GM21423 (cell line): ENCODE measurements at regions not wholly inside any gene's neighbourhood (a gene's known extent, or its start where the extent isn't known, plus 50 kb on each side); places are given as distances from the start of the nearest gene placed in this dataset.

ENCODE experiments used
- ATAC-seq: cut with Tn5 transposase; IDR thresholded peaks from one replicate; pipeline ENCODE4 v1.9.1; 2021; ENCODE audit warnings: mild to moderate bottlenecking, moderate library complexity; ENCODE audit not compliant: unreplicated experiment

GRCh38 chr1:14094611-14095400 is 394.8 kb downstream of the PRDM2 start:
- no peak for ATAC-seq

- no peak for ATAC-seq
Measured at GRCh38 chr1:14098294-14098913, 398.4 kb downstream of the PRDM2 start.

GRCh38 chr1:14100444-14100843 is 400.5 kb downstream of the PRDM2 start:
- ATAC-seq, result no peak

- no peak for ATAC-seq
Measured at GRCh38 chr1:14100919-14101318, 400.9 kb downstream of the PRDM2 start.

GRCh38 chr1:14102180-14102579 is 402.2 kb downstream of the PRDM2 start:
- no peak for ATAC-seq

GRCh38 chr1:14103878-14104430 is 404.0 kb downstream of the PRDM2 start:
- no peak for ATAC-seq

- ATAC-seq, result no peak
Measured at GRCh38 chr1:14106126-14106525, 406.1 kb downstream of the PRDM2 start.

GRCh38 chr1:14106679-14107313 is 406.8 kb downstream of the PRDM2 start:
- no peak for ATAC-seq

GRCh38 chr1:14108356-14109275 is 408.6 kb downstream of the PRDM2 start:
- no peak for ATAC-seq

- no peak for ATAC-seq
Measured at GRCh38 chr1:14109276-14109635, 409.3 kb downstream of the PRDM2 start.

- ATAC-seq, result no peak
Measured at GRCh38 chr1:14110040-14110439, 410.1 kb downstream of the PRDM2 start.

GRCh38 chr1:14111121-14111520 is 411.1 kb downstream of the PRDM2 start:
- ATAC-seq, result no peak

GRCh38 chr1:14112613-14113012 is 412.6 kb downstream of the PRDM2 start:
- no peak for ATAC-seq

- ATAC-seq, result no peak
Measured at GRCh38 chr1:14113271-14113670, 413.3 kb downstream of the PRDM2 start.

GRCh38 chr1:14113841-14114567 is 414.0 kb downstream of the PRDM2 start:
- no peak for ATAC-seq

GRCh38 chr1:14115976-14116375 is 416.0 kb downstream of the PRDM2 start:
- no peak for ATAC-seq

GRCh38 chr1:14117700-14118099 is 417.7 kb downstream of the PRDM2 start:
- no peak for ATAC-seq

- no peak for ATAC-seq
Measured at GRCh38 chr1:14118691-14119485, 418.9 kb downstream of the PRDM2 start.

GRCh38 chr1:14120895-14121294 is 420.9 kb downstream of the PRDM2 start:
- ATAC-seq, result no peak
